Brain pericyte (primary cell): ENCODE measurements at regions not wholly inside any gene's neighbourhood (a gene's known extent, or its start where the extent isn't known, plus 50 kb on each side); places are given as distances from the start of the nearest gene placed in this dataset.
"Not testable (repeated sequence)": the region's sequence is repeated elsewhere in the genome, so short reads cannot be mapped to it uniquely, and the experiment has no call there.

ENCODE experiments used
- DNase-seq: peaks from one replicate; pipeline ENCODE4 v3.0.0-alpha.2; 2012; ENCODE audit warnings: low read depth, low spot score

GRCh38 chr15:62853114-62853840 is 189.3 kb upstream of the TPM1 start:
- DNase-seq = no peak

- no peak for DNase-seq
Measured at GRCh38 chr15:62853841-62854225, 188.7 kb upstream of the TPM1 start.

DNA sequence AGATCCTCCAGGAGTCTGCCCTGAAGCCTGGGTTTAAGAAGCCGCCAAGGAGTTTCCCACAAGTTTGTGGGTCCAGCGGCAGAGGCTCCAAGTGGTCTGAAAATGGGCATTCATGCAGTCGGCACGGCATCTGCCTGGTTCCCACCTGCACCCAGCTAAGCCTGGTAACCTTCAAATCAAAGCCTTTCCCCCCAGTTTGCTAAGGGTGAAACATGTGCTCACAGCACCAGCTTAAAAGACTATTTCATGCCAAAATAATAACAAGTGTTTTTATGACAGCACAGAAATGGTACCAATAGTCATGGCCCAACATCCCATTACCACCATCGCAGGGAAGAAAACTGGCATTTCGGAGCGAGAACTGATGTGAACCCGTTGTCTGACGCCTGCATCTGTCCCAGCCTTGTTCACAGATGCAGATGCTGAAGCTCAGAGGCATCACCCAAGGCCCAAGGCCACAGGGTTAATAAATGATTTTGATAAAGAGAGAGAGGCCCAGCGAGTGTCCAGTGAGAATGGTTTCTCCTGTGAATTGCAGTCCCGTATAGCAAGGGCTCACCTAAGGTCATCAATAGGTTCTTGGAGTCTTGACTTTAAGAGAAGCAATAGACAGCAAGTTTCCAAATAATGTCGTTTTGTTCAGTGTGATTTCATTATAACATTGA is 188.0 kb upstream of the TPM1 start:
- no peak for DNase-seq

DNA sequence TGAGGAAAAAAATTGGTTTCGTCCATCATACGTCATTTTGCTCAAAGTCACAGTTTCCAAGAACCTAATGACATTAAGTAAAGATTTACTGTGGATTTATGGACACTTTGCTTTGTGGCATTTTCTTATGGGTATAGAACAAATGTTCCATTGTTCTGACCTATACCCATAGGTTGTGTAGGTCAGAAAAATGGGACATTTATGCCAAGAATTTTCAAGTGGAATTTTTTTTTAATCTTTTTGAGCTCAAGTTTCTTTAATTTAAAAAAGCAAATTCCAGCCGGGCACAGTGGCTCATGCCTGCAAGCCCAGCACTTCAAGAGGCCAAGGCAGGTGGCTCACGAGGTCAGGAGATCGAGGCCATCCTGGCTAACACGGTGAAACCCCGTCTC is 187.5 kb upstream of the TPM1 start:
- no peak for DNase-seq

DNA sequence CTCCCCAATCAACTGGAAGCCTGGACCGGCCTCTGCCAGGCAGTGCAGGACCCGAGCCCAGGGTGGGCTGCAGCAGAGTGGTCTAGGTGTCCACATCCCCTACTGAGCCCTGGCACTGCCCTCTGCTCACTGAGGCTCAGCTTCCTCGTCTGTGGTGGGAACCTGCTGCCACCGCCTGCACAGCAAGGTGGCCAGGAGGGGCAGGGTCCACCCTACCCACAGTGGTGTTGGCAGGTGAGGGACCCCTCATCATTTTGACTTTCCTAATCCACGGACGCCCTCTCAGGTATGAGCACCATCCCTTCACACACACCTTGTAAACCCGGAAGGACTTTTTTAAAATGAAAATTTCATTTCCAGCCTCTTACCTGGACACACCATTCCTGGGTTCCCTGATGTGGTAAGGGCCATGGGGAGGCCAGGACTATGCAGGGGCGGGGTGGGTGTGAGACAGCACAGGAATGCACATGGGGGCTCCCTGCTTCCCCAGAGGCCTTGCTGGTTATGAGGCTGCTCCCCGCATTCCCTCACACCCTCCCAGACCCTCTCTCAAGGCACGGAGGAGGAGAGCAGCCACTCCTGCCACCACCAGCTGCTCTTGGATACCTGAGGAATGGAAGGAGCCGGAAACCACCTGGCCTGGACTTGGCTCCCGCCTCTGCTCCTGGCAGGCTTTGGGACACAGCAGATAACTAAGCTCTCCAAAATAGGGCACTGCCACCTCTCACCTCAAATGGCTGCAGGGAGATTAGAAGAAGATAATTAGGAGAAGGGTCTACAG is 185.9 kb upstream of the TPM1 start:
- DNase-seq = no peak

DNA sequence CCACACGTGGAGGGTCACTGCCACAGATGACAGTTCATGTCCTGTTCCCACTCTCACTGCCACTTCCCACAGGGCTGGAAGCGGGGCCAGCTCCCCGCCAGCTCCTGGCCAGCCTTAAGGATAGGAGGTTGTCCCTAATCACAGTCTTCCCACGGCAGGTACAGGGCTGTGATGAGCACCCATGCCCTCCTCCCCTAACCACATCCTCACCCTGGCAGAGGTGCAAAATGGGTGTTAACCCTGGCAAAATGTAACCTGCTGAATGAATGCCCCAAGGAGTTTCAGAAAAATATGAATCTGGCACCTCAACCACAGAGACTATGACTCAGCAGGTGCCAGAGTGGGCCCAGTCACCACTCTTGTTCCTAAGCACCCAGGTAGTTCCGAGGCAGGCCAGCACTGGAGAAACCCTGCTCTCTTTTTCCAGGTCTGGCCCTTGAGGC is 185.1 kb upstream of the TPM1 start:
- DNase-seq = no peak

DNA sequence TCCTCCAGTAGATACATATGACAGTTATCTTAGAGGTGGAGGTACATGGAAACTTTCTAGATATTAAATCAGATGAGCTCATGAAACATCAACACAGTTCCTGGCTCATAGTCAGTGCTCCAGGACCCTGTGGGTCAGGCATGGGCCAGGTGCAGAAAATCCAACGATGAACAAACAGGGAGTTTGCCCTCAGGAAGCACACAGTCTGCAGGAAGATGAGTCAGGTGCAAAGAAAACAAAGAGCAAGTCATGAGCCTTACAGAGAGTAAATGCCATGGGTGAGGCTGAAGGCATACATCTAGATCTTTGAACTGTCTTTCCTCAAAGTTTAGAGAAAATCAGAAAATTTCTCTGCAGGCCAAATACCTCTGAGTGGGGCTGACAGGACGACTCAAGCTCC is 184.2 kb upstream of the TPM1 start:
- DNase-seq = no peak

- no peak for DNase-seq
Measured at GRCh38 chr15:62862717-62863116, 179.8 kb upstream of the TPM1 start.

DNA sequence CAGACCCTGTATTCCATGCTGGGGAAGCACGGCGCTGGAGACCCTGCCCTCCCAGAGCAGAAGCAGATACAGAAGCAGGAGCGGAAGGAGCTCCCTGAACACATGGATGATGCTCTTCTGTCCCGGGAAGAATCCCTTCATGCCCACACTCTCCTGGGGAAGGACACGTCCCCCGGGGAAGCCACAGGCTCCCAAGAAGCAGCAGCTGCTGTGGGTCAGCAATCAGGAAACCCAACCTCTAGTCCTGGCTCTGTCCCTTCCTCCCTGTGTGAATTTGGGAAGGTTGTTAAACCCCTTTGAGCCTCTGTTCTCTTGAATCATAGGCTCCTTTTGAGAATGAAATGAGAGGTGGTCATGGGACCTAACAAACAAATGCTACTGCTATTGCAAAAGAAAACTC is 176.2 kb upstream of the TPM1 start:
- no peak for DNase-seq

GRCh38 chr15:62867844-62868243 is 174.7 kb upstream of the TPM1 start:
- no peak for DNase-seq

GRCh38 chr15:62868507-62868906 is 174.0 kb upstream of the TPM1 start:
- DNase-seq = no peak

DNA sequence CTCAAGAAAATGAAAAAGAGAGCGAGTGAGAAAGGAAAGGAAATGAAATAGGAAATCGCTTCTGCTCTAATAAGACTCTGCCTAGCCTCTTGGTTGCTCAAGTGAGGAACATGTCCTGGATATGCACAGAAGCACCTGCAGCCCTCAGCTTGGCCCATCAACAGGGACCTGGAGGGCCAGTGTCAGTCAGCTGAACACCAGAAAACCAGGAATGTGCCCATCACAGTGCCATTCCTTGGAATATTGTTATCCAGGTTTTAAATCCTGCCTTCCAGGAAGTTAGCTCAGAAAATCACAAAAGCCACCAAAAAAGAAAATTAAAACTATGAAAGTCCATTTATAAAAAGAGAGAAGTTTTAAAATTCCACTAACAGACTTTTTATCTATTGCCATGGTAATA is 173.4 kb upstream of the TPM1 start:
- DNase-seq = no peak

DNA sequence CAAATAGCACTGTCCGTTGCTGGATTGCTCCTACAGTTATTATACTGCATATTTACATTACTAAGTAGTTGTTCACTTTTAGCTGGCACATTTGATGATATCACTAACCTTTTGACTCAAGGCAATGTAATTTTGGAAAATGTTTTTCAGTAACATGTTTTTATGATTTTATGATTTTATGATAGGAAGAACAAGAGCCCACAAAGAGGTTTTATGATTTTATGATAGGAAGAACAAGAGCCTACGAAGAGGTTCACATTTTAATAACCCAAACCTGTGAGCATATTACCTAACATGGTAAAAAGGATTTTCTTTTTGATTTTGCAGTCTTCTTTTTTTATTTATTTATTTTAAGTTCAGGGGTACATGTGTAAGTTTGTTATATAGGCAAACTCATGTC is 172.3 kb upstream of the TPM1 start:
- DNase-seq = no peak

DNA sequence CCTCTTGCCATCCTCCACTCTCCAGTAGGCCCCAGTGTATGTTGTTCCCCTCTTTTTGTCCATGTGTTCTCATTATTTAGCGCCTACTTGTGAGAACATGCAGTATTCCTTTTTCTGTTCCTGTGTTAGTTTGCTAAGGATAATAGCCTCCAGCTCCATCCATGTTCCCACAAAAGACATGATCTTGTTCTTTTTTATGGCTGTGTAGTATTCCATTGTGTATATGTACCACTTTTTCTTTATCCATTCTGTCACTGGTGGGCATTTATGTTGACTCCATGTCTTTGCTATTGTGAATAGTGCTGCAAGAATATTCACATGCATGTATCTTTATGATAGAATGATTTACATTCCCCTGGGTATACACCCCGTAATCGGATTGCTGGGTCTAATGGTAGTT is 171.8 kb upstream of the TPM1 start:
- DNase-seq = not testable (repeated sequence)

DNA sequence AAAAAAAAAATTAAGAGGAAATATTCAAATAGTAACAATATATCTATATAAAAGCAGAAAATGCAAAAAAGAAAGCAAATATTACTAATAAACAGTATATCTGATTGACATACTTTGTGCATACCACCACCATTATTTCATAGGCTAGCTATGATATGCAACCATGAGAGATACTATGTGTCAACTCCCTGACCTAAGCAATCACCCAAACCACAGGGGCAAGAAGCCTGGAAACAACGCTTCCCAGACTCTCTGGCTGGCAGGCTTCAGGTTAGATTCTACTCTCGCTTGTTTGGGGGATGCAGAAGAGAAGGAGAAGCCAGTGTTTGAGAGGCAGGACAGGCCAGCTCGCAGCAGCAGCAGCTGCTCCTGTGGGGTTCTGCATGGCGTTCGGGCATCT is 169.3 kb upstream of the TPM1 start:
- no peak for DNase-seq

DNA sequence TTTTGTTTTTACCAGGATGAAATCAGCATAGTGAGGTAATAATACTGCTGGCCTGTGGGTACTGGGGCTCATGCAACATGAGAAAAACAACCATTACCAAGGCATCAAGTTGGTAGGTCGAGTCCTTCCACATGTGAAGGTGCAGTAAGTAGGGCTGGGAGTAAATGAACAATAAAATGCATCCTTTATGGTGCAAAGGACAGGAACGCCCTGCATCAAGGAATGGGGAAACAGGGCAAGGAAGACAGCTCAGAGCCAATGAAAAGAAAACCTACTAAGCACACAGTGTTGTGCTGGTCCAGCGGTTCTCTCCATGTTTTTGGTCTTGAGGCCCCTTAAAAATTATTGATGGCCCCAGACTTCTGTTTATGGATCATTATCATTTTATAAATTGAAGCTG is 168.5 kb upstream of the TPM1 start:
- no peak for DNase-seq

DNA sequence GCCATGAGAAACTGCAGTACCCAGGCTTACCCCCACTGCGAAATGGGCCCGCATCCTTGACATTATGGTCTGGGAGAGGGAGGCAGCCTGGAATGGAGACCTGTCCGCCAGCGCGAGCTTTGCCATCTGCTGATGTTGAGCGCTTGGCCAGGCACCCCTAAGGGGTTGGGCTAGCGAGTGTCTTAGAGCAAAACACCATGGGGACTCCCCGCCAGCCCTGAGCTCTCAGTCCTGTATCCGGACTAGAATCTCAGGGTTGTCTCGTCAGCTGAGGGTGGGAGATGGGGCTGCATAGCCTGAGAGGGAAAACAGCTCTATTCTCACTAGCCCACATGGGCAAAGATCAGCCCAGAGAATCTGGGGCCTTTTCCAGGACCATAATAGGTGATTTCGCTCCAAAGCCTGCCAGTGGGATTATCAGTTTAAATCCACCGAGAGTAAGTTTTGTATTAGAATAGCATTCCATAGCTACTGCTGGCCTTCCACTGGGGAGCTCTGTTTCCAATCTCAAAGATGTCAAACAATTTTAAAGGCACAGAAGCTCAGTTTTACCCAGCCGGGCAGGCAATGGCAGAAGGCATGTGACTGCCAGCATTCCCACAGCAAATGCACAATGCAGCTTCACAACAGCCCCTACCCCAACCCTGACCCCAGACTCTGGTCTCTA is 167.5 kb upstream of the TPM1 start:
- DNase-seq = no peak

DNA sequence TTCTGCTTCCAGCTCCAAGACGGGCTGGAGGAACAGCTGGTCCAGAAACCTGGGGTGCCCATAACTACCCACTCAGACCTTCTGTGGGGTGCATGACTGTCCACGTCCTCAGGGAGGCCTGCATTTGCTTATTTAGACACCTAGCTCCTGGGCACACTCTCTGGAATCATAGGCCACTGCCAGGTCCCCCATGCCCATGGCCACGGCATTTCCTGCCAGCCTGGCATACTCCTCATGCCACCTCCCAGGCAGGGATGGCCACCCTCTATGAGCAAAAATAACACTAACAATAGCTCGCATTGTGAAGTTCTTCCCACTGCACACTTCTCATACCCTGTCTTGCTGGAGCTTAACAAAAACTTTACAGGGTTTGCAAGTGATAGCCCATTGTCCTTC is 166.9 kb upstream of the TPM1 start:
- no peak for DNase-seq

- DNase-seq = no peak
Measured at GRCh38 chr15:62877276-62877857, 165.2 kb upstream of the TPM1 start.

DNA sequence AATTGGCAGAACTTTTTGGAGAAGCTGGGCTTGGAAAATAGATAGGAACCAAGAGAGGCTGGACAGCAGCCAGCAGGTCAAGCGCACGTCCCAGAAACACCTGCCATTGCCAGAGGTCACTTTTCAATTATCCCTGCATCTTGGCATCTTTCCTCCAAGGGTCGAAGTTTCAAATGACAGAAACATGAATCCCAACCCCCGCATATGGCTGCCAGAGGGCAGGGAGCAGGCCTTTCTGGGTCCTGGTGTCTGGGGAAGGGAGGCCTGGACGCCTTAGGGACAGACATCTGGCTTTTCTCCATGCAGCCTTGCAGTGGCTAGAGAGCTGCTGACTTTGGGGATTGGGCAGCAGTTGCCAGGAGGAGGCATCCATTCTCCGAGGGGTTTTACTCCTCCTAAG is 164.5 kb upstream of the TPM1 start:
- no peak for DNase-seq

- no peak for DNase-seq
Measured at GRCh38 chr15:62879770-62880169, 162.8 kb upstream of the TPM1 start.

DNA sequence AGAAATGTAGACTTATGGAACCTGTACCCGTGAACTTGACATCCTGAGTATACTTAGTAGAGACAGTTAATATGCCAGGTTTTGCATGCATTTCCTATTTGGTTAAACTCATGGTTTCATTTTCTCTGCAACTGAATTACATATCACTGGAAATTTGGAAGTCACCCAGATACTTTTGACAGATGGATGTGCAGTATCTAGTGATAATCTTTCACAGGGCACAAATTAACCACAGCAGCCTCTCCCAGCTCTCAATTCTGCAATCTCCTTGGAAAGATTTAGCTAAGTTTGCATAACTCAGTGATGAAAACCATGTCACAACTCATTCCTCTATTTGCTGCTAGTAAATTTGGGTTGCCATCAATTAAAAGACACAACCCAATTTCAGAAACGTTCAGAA is 162.3 kb upstream of the TPM1 start:
- DNase-seq = no peak
